H54 (cell line): ENCODE measurements at regions not wholly inside any gene's neighbourhood (a gene's known extent, or its start where the extent isn't known, plus 50 kb on each side); places are given as distances from the start of the nearest gene placed in this dataset.

Source experiments
- DNase-seq: peaks from one replicate; pipeline ENCODE4 v3.0.0; 2011; ENCODE audit warnings: low spot score, mixed read lengths; ENCODE audit not compliant: insufficient read length
- FAIRE-seq: peaks from 3 replicates; lab custom pipeline; 2011; peaks lifted over from hg19 to GRCh38; lab: Jason Lieb, UNC
- POLR2A ChIP-seq: IDR thresholded peaks from 2 replicates; pipeline ENCODE4 v1.6.1; 2011; ENCODE audit warnings: low read depth, mild to moderate bottlenecking, low read length

- TF ChIP-seq POLR2A: no peak
- no peak for FAIRE-seq
- no peak for DNase-seq
Observed at GRCh38 chrX:40502688-40503087, 78.1 kb upstream of the ATP6AP2 start.

GRCh38 chrX:40501164-40501855 is 79.5 kb upstream of the ATP6AP2 start:
- TF ChIP-seq POLR2A: no peak
- no peak for DNase-seq
- FAIRE-seq: no peak

DNA sequence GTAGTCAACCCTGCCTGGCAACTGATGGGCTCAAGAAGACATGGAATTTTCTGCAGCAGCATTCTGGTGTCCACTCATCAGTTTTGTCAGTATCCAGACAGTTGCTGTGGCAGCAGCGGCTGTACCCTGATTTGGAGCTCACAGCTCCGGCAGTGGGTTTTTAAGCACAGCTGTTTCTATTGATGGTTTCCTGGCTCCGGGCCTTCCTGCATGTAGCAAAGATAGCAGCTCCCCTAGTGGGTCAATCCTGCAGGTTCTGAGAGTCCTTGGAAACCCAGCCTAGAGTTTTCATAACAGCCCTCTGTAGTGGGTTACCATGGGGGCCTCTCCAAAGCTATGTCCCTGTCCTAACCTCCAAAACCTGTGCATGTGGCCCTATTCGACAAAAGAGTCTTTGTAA is 84.0 kb upstream of the ATP6AP2 start:
- DNase-seq (no peak), FAIRE-seq (no peak)
- TF ChIP-seq POLR2A: no peak

GRCh38 chrX:40495659-40496058 is 85.1 kb upstream of the ATP6AP2 start:
- FAIRE-seq (no peak), DNase-seq (no peak)
- TF ChIP-seq POLR2A: no peak

DNA sequence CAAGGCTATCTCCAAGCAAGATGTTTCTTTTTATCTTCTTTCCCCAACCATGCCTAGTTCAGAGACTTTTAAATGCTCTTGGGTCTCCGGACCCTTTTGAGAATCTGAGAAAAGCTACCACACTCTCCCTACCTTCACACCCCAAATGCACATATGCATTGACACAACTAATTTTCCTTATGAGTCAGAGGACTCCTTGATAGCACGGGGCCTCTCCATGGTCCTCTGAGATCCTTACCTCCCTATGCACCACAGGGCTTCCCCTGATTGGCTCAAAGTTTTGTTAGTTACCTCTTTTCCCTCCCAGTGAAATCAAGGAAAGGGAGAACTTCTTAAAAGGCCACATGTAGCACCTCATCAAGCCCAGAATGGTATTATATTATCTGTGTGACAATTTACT is 86.8 kb upstream of the ATP6AP2 start:
- no peak for TF ChIP-seq POLR2A
- DNase-seq: no peak
- FAIRE-seq: no peak

GRCh38 chrX:40488296-40488695 is 92.5 kb upstream of the ATP6AP2 start:
- no peak for FAIRE-seq
- TF ChIP-seq POLR2A: no peak
- DNase-seq: no peak

- no peak for TF ChIP-seq POLR2A
- FAIRE-seq (no peak), DNase-seq (no peak)
Observed at GRCh38 chrX:40485973-40486372, 94.8 kb upstream of the ATP6AP2 start.

DNA sequence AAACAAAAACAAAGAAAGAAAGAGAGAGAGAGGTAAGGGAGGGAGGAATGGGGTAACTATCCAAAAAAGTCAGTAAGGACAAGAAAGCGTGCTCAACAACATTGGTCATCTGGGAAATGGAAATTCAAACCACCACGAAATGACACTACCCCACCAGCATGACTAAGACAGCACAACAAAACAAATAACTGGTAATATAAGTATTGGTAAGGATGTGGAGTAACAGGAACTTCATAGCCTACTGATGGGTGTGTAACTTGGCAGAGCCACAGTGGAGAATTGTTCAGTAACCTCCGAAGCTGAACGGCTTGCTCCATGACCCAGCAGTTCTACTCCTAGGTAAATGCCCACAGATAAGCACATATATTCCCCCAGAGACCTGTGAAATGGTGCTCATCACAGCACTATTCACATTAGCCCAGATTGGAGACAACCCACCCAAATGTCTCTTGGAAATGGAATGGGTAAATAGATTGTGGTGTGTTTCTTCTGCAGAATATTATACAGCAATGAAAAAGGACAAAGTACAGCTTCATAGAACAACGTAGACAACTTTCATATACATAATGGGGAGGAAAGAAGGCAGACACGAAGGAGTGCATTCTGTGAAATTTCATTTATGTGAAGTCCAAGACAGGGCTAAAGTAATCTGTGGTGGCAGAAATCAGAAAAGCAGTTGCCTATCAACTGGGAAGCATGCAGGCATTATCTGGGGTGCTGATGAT is 95.5 kb upstream of the ATP6AP2 start:
- FAIRE-seq: no peak
- DNase-seq: no peak
- no peak for TF ChIP-seq POLR2A

- TF ChIP-seq POLR2A: no peak
- no peak for DNase-seq
- no peak for FAIRE-seq
Observed at GRCh38 chrX:40484408-40485091, 96.2 kb upstream of the ATP6AP2 start.

- DNase-seq (no peak), FAIRE-seq (no peak)
- no peak for TF ChIP-seq POLR2A
Observed at GRCh38 chrX:40483502-40483901, 97.3 kb upstream of the ATP6AP2 start.

GRCh38 chrX:40479777-40480318 is 100.9 kb upstream of the ATP6AP2 start:
- no peak for DNase-seq

GRCh38 chrX:40478474-40479065 is 102.2 kb upstream of the ATP6AP2 start:
- DNase-seq: no peak
- no peak for FAIRE-seq
- TF ChIP-seq POLR2A: no peak

More at GRCh38 chrX:40479777-40480318, 100.9 kb upstream of the ATP6AP2 start:
- TF ChIP-seq POLR2A: no peak
- FAIRE-seq: no peak

DNA sequence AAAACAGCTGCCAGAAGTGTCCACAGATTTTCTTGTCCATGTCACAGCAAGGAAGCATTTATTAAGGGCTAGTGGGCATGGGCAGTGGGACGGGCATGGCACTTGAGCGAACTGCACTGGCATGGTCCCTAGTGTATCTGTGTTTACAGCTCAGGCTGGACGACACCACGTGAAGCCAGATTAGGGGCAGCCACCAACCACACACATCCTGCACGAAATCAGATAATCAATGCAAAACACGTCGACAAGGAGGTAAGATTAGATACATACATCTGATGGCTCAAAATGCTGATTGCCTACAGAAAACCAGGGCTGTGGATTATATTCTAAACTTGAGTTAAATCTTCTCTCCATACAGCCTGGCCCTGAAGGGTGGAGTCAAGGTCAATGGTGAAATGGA is 103.8 kb upstream of the ATP6AP2 start:
- no peak for TF ChIP-seq POLR2A
- FAIRE-seq (no peak), DNase-seq (no peak)

- TF ChIP-seq POLR2A: no peak
- FAIRE-seq (no peak), DNase-seq (no peak)
Observed at GRCh38 chrX:40474645-40475044, 106.1 kb upstream of the ATP6AP2 start.

DNA sequence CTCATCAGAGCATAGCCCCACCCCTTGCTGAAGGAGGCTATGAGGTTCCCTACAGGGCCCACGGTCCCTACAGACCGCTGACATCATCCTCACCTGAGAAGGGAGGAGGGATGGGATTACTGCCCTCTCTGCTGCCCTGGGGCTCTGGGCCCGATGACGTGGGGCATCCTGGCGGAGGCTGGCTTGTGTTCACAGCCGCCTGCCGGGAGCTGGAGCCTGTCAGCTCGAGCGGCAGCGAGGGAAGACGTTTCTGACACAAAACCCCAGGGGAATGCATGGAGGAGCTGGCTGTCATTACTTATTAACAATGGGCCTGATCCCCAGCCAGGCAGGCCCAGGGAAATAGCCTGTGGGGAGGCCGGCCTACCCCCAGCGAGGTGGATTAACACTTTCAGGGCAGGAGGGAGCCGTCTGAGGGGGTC is 106.6 kb upstream of the ATP6AP2 start:
- DNase-seq: no peak
- no peak for FAIRE-seq
- no peak for TF ChIP-seq POLR2A
